Small intestine (tissue), 7 donors: ENCODE measurements at regions not wholly inside any gene's neighbourhood (a gene's known extent, or its start where the extent isn't known, plus 50 kb on each side); places are given as distances from the start of the nearest gene placed in this dataset.

ENCODE experiments used
- DNase-seq, 2 donors: peaks; one replicate each; pipeline versions ENCODE4 v3.0.0 to v3.0.0-alpha.2; 2013
- FAIRE-seq: peaks from 2 replicates; lab custom pipeline; 2012; peaks lifted over from hg19 to GRCh38; lab: Jason Lieb, UNC
- H3K27ac ChIP-seq, 3 donors: one replicate each; pipeline ENCODE4 v1.5.1; 2013; ENCODE audit warnings: low read length in 2 of 3, mild to moderate bottlenecking in 2 of 3, control low read depth in 1 of 3, inconsistent platforms in 1 of 3, low read depth in 1 of 3, moderate library complexity in 1 of 3
- H3K27me3 ChIP-seq, 3 donors: one replicate each; pipeline ENCODE4 v1.6.1; 2013; ENCODE audit warnings: low read length in 3 of 3, inconsistent platforms in 1 of 3; ENCODE audit not compliant: control insufficient read depth in 3 of 3, insufficient read depth in 3 of 3
- H3K36me3 ChIP-seq, 3 donors: one replicate each; pipeline ENCODE4 v1.6.1; 2013; ENCODE audit warnings: low read length in 3 of 3, inconsistent platforms in 1 of 3, low read depth in 1 of 3, mild to moderate bottlenecking in 1 of 3, moderate library complexity in 1 of 3; ENCODE audit not compliant: control insufficient read depth in 3 of 3, insufficient read depth in 2 of 3
- H3K4me1 ChIP-seq, 3 donors: one replicate each; pipeline ENCODE4 v1.6.1; 2013; ENCODE audit warnings: low read length in 2 of 3, inconsistent platforms in 1 of 3, low read depth in 1 of 3, mild to moderate bottlenecking in 1 of 3, moderate library complexity in 1 of 3; ENCODE audit not compliant: control insufficient read depth in 3 of 3, insufficient read depth in 2 of 3
- H3K4me3 ChIP-seq, 3 donors: one replicate each; pipeline ENCODE4 v1.5.1; 2013; ENCODE audit warnings: low read length in 3 of 3, control low read depth in 1 of 3, inconsistent platforms in 1 of 3, low read depth in 1 of 3, mild to moderate bottlenecking in 1 of 3, moderate library complexity in 1 of 3
- H3K9me3 ChIP-seq, 2 donors: one replicate each; pipeline ENCODE4 v1.6.1; 2013; ENCODE audit warnings: low read depth in 1 of 2, low read length in 1 of 2; ENCODE audit not compliant: control insufficient read depth in 2 of 2, insufficient read depth in 1 of 2
- WGBS, 3 donors: extraction: QIAGEN DNeasy Blood & Tissue Kit; methylation state at CpG; one replicate each; pipeline ENCODE4 v1.1.7; 2013; 5-methylcytosine and 5-hydroxymethylcytosine counted together
- donor health status: healthy with polysubstance abuse.
- donor health status: control.
- donor health status: control.
- donor health status: Bipolar disorder and iron deficiency.
- donor health status: healthy.

- WGBS, 3 donors: 90 to 94% (median 94%) methylated on average over 6 of the region's 6 CpGs
- H3K27me3 ChIP-seq: no peaks in the 10 kb centered on the region
- H3K27ac ChIP-seq: no peak overlapping the region
- no peak for FAIRE-seq
- peaks cover 0 to 2% of the 10 kb centered on the region in 2 donors for H3K9me3 ChIP-seq
- DNase-seq: no peak
- no peak overlapping the region for H3K4me3 ChIP-seq
- no peaks in the 10 kb centered on the region for H3K4me1 ChIP-seq
- no peaks in the 10 kb centered on the region for H3K36me3 ChIP-seq
These were observed 147.0 kb upstream of the LINC00305 start for GRCh38 chr18:64295839-64296238.

DNA sequence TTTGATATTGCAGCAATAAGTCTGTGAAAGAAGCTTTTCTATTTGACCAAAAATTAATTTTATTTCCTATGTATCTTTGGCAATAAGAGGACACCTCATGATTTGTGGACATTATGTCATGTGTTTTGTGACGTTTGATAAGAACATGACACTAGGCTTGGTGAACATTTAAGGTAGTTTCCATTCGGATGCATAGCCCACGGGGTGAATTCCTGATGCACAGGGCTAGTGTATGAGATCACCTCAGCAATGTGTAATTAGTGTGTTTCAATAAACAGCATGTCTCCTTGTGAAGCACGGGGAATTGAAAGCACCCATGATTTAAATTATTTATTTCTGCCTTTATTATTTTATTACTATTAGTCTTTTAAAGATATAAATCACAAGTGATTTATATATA, 146.1 kb upstream of the LINC00305 start:
- H3K36me3 ChIP-seq: no peaks in the 10 kb centered on the region
- no peaks in the 10 kb centered on the region for H3K4me1 ChIP-seq
- FAIRE-seq (no peak), DNase-seq (no peak)
- H3K27me3 ChIP-seq: no peaks in the 10 kb centered on the region
- WGBS, 3 donors: 66 to 82% (median 67%) methylated on average over 4 of the region's 4 CpGs
- H3K9me3 ChIP-seq: peaks cover 0 to 3% of the 10 kb centered on the region in 2 donors
- H3K4me3 ChIP-seq: no peak overlapping the region
- H3K27ac ChIP-seq: no peak overlapping the region

DNA sequence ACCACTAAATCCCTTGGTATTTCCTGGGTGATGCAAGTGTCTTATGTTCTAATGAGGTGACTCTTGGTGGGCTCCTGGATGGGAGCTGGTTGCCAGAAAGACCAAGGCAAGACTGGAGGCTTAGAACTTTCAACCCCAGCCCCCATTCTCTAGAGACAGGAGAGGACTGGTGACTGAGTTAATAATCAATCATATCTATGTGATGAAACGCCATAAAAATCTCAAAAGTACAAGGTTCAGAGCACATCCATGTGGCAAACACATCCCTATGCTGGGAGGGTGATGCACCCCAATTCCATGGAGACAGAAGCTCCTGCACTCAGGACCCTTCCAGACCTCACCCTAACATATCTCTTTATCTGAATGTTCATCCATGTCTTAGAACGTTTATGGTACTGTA, 139.5 kb upstream of the LINC00305 start:
- 9 to 68% (median 26%) methylated on average over 2 of the region's 2 CpGs for WGBS, 3 donors
- peak overlapping the region in 1 of 3 donors; percentile 47 for H3K27ac ChIP-seq
- H3K36me3 ChIP-seq: no peaks in the 10 kb centered on the region
- H3K27me3 ChIP-seq: no peaks in the 10 kb centered on the region
- no peak overlapping the region for H3K4me3 ChIP-seq
- H3K9me3 ChIP-seq: peaks cover 0 to 20% of the 10 kb centered on the region in 2 donors
- FAIRE-seq (no peak), DNase-seq (peak in 1 of 2 donors; percentile 76)
- peaks cover 0 to 14% (median 0%) of the 10 kb centered on the region in 3 donors for H3K4me1 ChIP-seq

DNA sequence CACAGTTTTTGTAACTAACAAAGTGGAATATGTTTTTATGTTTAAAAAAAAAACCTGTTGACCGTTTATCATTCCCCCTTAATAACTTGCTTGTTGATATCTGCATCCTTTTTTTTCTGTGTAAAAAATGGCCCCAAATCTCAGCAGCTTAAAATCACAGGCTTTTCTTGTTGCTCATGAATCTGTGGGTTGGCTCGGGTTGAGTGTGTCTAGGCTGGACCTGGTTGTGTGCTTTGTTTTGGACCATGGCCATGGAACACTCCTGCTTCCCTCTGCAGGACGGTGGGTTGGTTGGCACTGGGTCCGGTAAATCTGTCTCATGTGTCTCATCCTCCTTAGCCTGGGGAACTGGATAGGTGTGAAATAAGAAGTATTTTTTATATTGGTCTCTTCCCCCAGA, 139.0 kb upstream of the LINC00305 start:
- Histone ChIP-seq H3K27me3 (no peaks in the 10 kb centered on the region), H3K4me1 (peaks cover 0 to 14% (median 0%) of the 10 kb centered on the region in 3 donors), H3K27ac (peak overlapping the region in 1 of 3 donors; percentile 47), H3K4me3 (no peak overlapping the region), H3K36me3 (no peaks in the 10 kb centered on the region), H3K9me3 (peaks cover 0 to 20% of the 10 kb centered on the region in 2 donors)
- FAIRE-seq: no peak
- DNase-seq: no peak
- WGBS, 3 donors: 45 to 55% (median 47%) methylated on average over 4 of the region's 4 CpGs

DNA sequence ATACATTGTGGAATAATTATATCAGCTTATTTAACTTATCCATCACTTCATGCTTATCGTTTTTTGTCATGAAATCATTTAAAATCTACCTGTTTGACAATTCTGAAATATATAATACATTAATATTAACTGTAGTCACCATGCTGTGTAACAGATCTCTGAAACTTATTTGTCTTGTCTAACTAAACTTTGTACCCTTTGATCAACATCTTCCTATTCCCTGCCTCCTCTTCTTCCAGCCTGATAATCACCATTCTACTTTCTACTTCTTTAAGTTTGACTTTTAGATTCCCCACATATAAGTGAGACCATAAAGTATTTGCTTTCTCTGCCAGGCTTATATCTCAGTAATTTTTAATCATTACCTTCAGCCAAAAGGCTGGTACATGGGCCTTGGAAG, 134.2 kb upstream of the LINC00305 start:
- FAIRE-seq: no peak
- H3K27ac ChIP-seq: no peak overlapping the region
- peaks cover 0 to 17% of the 10 kb centered on the region in 2 donors for H3K9me3 ChIP-seq
- DNase-seq: no peak
- H3K4me3 ChIP-seq: no peak overlapping the region
- whole genome bisulfite sequencing, 3 donors: 74 to 79% (median 78%) methylated on average over 1 of the region's 1 CpG
- H3K36me3 ChIP-seq: no peaks in the 10 kb centered on the region
- H3K4me1 ChIP-seq: peaks cover 0 to 10% (median 0%) of the 10 kb centered on the region in 3 donors
- H3K27me3 ChIP-seq: no peaks in the 10 kb centered on the region

- peaks cover 0 to 25% (median 0%) of the 10 kb centered on the region in 3 donors for H3K4me1 ChIP-seq
- peak overlapping the region in 1 of 3 donors; percentile 65 for H3K27ac ChIP-seq
- no peak for FAIRE-seq
- peaks cover 0 to 14% of the 10 kb centered on the region in 2 donors for H3K9me3 ChIP-seq
- no peaks in the 10 kb centered on the region for H3K36me3 ChIP-seq
- DNase-seq: peak in 1 of 2 donors; percentile 57
- H3K27me3 ChIP-seq: no peaks in the 10 kb centered on the region
- no peak overlapping the region for H3K4me3 ChIP-seq
- WGBS, 3 donors: 74 to 87% (median 80%) methylated on average over 5 of the region's 5 CpGs
These were observed 129.1 kb upstream of the LINC00305 start for GRCh38 chr18:64278026-64278425.

- 39 to 66% (median 45%) methylated on average over 5 of the region's 5 CpGs for WGBS, 3 donors
- FAIRE-seq: no peak
These were observed 127.6 kb upstream of the LINC00305 start for GRCh38 chr18:64276311-64277090.

DNA sequence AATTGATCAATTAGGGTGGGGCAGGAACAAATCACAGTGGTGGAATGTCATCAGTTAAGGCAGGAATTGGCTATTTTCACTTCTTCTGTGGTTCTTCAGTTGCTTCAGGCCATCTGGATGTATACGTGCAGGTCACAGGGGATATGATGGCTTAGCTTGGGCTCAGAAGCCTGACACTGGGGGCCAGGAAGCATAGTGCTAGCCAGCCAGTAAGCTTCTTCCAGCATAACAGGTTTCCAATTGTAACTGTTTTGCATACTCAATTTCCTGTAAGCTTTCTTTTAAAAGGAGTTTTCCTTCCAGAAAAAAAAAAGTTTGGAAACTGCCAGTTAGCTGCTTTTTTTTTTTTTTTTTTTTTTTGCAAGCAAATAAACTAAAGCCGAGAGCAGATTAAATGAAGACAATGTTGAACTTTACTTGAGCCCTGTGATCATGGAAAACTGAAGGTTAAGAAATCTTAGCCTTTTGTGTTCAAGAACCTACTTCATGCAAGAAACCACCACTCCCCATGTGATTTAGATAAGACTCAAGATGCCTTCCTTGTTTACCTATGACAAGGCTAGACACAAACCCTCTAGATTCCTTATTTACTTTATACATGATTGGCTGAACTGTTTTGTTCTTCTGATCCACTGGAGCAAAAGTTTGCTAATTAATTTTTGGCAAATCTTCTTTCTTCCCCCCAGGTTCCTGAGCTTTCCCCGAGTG, 126.9 kb upstream of the LINC00305 start:
- DNase-seq (peak in 1 of 2 donors; percentile 57), FAIRE-seq (no peak)
- Histone ChIP-seq H3K4me3 (no peak overlapping the region), H3K9me3 (peaks cover 0 to 2% of the 10 kb centered on the region in 2 donors), H3K27ac (peak overlapping the region in 1 of 3 donors; percentile 78), H3K27me3 (no peaks in the 10 kb centered on the region), H3K36me3 (no peaks in the 10 kb centered on the region), H3K4me1 (peaks cover 0 to 38% (median 0%) of the 10 kb centered on the region in 3 donors)
- 46 to 63% (median 49%) methylated on average over 3 of the region's 3 CpGs for WGBS, 3 donors

More at GRCh38 chr18:64276311-64277090, 127.6 kb upstream of the LINC00305 start:
- peaks cover 0 to 38% (median 0%) of the 10 kb centered on the region in 3 donors for H3K4me1 ChIP-seq
- H3K4me3 ChIP-seq: no peak overlapping the region
- peaks cover 0 to 6% of the 10 kb centered on the region in 2 donors for H3K9me3 ChIP-seq
- H3K27ac ChIP-seq: peak overlapping the region in 1 of 3 donors; percentile 78
- peak in 1 of 2 donors; percentile 57 for DNase-seq
- no peaks in the 10 kb centered on the region for H3K27me3 ChIP-seq
- no peaks in the 10 kb centered on the region for H3K36me3 ChIP-seq
